Thyroid gland (tissue), 4 donors: ENCODE measurements at regions not wholly inside any gene's neighbourhood (a gene's known extent, or its start where the extent isn't known, plus 50 kb on each side); places are given as distances from the start of the nearest gene placed in this dataset.

Source experiments
- POLR2A ChIP-seq, 2 donors: fragments of 450-650 bp; IDR thresholded peaks; one replicate each; pipeline ENCODE4 v1.6.1; 2017; ENCODE audit warnings: antibody characterized with exemption in 2 of 2, mild to moderate bottlenecking in 2 of 2, moderate library complexity in 1 of 2
- TF ChIP-seq, protein P1 (sequence below), 6 experiments: fragments of 200-600 bp in 3 of 6; fragments of 450-650 bp in 3 of 6; sonication (generic) in 3 of 6; IDR thresholded peaks; one replicate each; pipeline ENCODE4 v1.5.1; 2016 to 2019; ENCODE audit warnings: antibody characterized with exemption in 6 of 6, mild to moderate bottlenecking in 2 of 6, inconsistent platforms in 1 of 6, moderate library complexity in 1 of 6

DNA sequence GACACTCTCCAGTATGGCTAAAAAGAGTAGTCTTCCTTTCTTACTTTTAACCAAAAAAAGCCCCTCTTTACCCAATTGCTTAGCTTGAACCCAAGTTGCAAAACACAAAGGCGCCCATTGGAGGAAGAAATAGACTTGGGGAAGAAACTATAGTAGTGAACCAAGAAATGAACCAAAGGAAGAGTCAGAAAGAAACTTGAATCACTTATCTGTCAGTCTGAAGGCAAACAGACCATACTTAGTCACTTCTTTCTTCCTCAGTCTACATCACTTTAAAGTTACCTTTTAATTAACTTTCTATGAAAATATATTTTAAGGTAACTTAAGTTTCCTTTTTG lies 161.4 kb upstream of the GIMD1 start:
- TF ChIP-seq, protein P1, sequence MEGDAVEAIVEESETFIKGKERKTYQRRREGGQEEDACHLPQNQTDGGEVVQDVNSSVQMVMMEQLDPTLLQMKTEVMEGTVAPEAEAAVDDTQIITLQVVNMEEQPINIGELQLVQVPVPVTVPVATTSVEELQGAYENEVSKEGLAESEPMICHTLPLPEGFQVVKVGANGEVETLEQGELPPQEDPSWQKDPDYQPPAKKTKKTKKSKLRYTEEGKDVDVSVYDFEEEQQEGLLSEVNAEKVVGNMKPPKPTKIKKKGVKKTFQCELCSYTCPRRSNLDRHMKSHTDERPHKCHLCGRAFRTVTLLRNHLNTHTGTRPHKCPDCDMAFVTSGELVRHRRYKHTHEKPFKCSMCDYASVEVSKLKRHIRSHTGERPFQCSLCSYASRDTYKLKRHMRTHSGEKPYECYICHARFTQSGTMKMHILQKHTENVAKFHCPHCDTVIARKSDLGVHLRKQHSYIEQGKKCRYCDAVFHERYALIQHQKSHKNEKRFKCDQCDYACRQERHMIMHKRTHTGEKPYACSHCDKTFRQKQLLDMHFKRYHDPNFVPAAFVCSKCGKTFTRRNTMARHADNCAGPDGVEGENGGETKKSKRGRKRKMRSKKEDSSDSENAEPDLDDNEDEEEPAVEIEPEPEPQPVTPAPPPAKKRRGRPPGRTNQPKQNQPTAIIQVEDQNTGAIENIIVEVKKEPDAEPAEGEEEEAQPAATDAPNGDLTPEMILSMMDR (IDR thresholded peaks at IDR 0.05): no peak
- TF ChIP-seq POLR2A (IDR thresholded peaks at IDR 0.05): no peak
